M059J (cell line): ENCODE measurements at regions not wholly inside any gene's neighbourhood (a gene's known extent, or its start where the extent isn't known, plus 50 kb on each side); places are given as distances from the start of the nearest gene placed in this dataset.
"Not testable (repeated sequence)": the region's sequence is repeated elsewhere in the genome, so short reads cannot be mapped to it uniquely, and the experiment has no call there.

Experiments
- DNase-seq: peaks from one replicate; pipeline ENCODE4 v3.0.0-alpha.2; 2012; ENCODE audit warnings: low read depth

GRCh38 chr9:126170286-126170823 is 156.3 kb upstream of the MVB12B start:
- DNase-seq: no peak

DNA sequence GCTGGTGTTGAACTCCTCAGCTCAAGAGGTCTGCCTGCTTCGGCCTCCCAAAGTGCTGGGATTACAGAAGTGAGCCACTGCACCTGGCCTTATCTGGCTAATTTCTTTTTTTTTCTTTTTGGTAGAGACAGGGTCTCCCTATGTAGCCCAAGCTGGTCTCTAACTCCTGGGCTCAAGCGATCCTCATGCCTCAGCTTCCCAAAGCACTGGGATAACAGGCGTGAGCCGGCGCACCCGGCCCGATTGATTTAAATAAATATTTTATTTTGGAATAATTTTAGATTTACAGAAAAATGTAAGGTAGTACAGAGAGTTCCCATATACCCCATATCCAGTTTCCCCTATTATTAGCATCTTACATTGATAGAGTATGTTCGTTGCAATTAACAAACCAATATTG is 155.0 kb upstream of the MVB12B start:
- DNase-seq: no peak

- no peak for DNase-seq
These were observed 153.2 kb upstream of the MVB12B start for GRCh38 chr9:126173401-126173800.

- DNase-seq: no peak
These were observed 152.7 kb upstream of the MVB12B start for GRCh38 chr9:126173929-126174328.

DNA sequence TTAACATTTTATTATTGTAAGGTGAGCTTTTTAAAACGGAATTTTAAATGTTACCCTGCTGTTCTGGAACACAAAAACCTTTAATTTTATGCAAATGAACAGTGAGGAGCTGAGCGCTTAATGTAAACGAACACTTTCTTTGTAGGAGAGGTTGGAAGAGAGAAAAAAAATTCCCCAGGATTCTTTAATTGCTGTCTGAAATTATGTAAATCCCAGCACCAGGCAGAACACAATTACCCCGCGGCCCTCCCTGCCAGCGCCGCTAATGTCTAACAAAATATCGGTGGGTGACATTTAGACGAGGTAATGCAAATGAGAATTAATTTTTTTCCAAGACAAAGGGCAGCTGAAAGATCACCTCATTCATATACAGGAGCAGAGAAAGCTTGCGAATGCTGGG is 143.4 kb upstream of the MVB12B start:
- no peak for DNase-seq

DNA sequence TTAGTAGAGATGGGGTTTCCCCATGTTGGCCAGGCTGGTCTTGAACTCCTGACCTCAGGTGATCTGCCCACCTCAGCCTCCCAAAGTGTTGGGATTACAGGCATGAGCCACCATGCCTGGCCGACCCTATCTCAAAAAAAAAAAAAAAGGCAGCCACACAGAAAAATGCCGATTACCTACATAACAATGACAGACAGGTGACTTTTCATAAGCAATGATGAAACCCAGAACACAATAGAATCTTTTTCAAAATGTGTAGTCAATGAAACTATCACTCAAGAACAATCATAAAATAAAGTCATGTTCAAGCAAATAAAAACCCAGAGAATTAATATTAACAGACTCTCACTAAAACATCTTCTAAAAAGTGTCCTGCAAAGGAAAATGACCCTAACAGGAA is 135.6 kb upstream of the MVB12B start:
- not testable (repeated sequence) for DNase-seq

DNA sequence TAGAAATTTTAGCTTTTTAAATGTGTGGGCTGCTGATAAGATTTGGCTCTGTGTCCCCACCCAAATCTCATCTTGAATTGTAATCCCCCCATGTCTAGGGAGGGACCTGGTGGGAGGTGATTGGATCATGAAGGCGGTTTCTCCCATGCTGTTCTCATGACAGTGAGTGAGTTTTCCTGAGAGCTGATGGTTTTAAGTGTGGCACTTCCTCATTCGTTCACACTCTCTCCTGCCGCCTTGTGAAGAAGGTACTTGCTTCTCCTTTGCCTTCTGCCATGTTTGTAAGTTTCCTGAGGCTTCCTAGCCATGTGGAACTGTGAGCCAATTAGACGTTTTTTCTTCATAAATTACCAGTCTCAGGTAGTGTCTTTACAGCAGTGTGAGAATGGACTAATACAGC is 127.8 kb upstream of the MVB12B start:
- no peak for DNase-seq

- DNase-seq: no peak
These were observed 123.3 kb upstream of the MVB12B start for GRCh38 chr9:126203313-126203712.

GRCh38 chr9:126204197-126204596 is 122.4 kb upstream of the MVB12B start:
- no peak for DNase-seq

GRCh38 chr9:126204708-126205225 is 121.9 kb upstream of the MVB12B start:
- no peak for DNase-seq

DNA sequence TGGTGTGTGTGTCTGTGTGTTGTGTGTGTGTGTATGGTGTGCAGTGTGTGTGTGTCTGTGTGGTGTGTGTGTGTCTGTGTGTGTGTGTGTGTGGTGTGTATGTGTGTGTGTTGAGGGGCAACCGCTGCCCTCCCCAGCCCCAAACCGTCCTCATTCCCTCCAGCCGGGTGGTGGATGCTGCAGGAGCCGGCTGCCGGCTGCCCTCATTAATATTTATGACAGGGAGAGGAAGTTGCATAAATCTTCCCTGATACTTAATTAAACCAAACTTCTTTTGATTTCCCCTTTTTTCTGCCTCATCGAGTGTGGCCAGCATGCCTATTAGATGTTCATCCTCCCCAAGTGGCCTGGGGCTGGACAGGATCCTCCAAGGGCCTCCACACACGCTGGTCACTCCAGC is 121.4 kb upstream of the MVB12B start:
- DNase-seq: no peak

GRCh38 chr9:126205845-126206498 is 120.7 kb upstream of the MVB12B start:
- DNase-seq: no peak

DNA sequence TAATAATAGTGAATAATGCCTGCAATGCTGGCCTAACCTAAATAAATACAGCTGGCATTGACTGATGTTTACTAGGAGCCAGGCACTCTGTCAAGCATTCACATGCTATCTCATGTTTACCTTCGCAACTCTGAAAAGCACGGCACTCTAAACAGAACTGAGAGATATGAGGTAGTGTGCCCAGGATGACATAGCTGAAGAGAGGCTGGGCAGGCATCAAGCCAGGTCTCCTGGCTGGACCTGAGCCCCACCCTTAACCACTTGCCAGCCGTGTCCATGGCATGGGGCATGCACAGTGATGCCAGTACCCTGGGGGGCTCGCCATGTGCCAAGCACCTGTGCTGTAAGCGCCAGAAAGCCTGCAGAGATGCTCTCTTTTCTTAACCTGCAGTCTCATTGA is 119.4 kb upstream of the MVB12B start:
- DNase-seq: no peak

DNA sequence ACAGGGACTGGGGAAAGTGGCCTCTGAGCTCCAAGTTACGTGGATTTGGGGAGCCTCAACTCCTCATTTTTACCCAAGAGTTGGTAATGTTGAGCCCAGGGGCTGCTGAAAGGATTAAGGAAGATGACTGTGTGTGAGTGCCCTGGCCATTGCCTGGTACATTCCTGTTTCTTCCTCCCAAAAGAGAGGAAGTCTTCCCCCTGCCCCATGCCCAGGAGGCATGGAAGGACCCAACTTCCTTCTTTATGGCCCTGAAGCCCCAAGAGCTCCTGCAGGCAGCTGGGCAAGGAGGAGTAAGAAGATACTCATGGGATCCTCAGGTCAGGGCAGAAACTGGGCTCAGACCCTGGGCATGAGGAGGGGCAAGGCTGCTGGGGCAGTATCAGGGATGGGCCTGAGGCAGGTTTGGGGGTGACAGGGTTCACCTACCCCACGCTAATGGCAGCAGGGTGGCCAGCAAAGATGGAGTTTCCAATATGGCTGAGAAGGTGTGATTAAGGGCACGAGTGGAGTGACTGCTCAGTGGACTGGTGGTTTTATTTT is 118.3 kb upstream of the MVB12B start:
- DNase-seq: no peak

DNA sequence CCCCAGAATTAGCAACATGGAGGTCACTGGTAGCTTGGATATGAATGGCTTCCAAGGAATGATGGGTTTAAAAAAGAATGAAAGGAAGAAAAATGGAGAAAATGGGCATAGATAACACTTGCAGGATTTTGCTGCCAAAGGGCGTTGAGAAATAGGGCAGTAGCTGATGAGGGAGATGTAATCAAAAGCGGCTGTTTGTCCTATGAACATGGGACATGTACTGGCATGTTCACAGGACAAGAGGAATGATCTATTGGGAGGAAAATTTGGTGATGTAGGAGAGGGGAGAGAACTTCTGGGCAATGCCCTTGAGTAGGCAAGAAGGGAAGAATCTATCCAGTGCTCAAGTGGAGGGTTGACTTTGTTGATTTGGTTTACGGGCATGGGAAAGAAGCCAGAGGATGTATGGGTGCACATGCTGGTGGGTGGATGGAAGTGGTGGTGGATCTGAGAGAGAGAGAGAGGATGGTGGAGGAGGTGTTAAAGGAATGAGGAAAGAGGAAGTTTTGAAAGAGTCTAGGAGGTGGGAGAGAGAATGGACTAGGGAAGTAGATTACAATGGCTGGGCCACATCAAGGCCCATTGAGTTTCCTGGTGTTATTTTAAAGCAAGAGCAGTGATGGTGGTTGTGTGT is 115.1 kb upstream of the MVB12B start:
- no peak for DNase-seq

DNA sequence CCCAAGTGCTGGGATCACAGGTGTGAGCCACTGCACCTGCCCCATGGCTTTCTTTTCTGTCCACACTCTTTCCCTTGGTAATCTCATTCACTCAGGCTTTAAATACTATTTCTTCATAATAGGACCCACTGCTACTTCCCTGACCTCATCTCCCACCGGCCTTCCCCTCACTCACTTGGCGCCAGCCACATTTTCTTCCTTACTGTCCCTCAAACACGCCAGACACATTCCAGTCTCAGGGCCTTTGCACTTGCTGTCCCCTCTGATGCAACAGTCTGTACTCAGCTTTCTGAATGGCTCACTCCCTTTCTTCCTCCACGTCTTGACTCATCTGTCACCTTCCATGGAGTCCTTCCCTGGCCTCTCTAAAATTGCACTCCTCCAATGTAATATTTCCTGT is 111.1 kb upstream of the MVB12B start:
- no peak for DNase-seq

GRCh38 chr9:126216826-126217225 is 109.8 kb upstream of the MVB12B start:
- DNase-seq: no peak

DNA sequence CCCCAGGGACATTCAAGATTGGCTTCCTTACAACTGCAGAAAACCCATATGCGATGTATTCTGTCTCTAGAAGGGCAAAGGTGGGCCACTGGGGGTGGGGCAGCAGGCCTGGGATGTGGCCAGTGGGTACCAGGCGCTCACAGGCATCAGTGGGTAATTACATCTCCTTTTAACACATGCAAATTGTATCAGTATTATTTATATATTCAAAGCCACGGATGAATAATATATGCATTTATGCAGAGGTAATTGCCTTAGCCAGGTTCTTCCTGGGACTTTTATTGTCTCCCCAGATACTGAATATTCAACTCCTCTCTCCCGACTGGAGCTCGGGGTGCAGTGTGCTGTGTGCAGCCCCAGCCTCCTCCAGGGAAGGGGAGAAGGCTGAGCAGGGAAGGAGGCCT is 109.4 kb upstream of the MVB12B start:
- DNase-seq: no peak

- DNase-seq: no peak
These were observed 108.8 kb upstream of the MVB12B start for GRCh38 chr9:126217797-126218196.

GRCh38 chr9:126218359-126219125 is 108.1 kb upstream of the MVB12B start:
- DNase-seq: no peak

- DNase-seq: no peak
These were observed 107.5 kb upstream of the MVB12B start for GRCh38 chr9:126219166-126219565.

DNA sequence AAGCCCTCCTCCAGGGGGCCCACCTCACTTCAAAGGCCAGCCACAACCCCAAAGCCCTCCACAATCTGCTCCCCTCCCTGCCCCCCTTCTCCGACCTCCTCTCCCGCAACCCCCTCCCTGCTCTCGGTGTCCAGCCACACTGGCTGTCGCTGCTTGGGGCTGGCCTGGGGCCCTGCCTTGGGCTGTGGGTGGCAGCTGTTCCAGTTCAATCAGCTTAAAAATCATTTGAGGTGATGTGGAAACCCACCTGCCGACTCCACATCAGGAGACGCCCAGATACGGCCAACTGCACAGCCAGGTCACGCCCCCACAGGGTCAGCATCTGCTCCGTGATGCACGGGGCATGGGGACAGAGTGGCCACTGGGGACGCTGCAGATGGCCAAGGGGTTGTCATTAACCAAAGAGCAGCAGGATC is 107.0 kb upstream of the MVB12B start:
- no peak for DNase-seq
